ENCODE measurements at regions not wholly inside any gene's neighbourhood (a gene's known extent, or its start where the extent isn't known, plus 50 kb on each side); places are given as distances from the start of the nearest gene placed in this dataset.

DNA sequence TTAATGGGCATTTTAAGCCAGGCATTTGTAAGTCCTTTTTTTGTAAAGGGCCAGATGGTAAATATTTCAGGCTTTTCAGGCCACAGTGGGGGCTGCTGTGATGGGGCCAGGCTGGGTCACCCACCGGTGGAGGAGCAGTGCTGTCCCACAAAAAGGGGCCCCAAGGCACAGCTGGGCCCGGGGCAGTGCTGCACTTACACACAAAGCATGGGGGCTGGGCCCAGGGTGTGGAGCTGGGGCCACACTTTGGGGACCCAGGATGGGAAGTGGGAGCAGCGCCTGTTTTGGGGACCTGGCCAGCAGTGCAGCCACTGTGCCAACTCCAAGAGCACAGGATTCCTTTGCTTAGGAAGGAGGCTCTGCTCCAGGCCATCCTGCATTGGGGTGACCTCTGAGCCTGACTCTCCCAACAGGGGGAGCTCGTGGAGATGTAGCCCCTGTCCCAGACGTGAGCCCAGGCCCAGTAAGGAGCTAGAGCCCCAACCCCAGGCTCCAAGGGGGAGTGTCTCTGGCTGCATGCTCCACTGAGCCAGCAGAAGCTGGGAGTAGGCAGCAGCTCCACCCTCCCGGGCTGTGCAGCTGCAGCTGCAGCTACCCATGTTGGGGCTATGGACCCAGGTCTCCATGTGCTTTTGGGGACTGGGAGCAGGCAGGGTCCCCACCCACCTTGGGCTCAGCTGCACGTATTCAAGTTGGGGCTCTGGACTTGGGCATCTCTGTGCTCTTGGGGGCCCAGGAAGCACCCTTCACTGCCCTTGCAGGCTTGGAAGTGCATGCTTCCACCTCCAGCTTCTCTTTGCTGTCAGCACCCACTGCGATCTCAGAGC is 1036.5 kb upstream of the CNTNAP5 start:
- Histone ChIP-seq H3K4me1 (ENCODE audit: low read length) (no peaks in the 10 kb centered on the region), H3K27ac (ENCODE audit: low read length) (no peak overlapping the region), H3K4me2 (ENCODE audit: low read depth, low read length, poor library complexity, severe bottlenecking) (no peak overlapping the region), H2AFZ (ENCODE audit: low read length) (no peak overlapping the region), H4K20me1 (ENCODE audit: insufficient read depth, low read depth, low read length) (no peaks in the 10 kb centered on the region), H3K79me2 (ENCODE audit: low read length) (no peaks in the 10 kb centered on the region), H3K36me3 (ENCODE audit: insufficient read depth, low read length) (no peaks in the 10 kb centered on the region), H3K27me3 (ENCODE audit: low read length) (no peaks in the 10 kb centered on the region), H3K9me2 (replicated peaks; ENCODE audit: insufficient read depth, low read length) (no peaks in the 10 kb centered on the region), H3K4me3 (ENCODE audit: low read length) (no peak overlapping the region), H3K9me3 (ENCODE audit: low read length) (no peaks in the 10 kb centered on the region), H3K9ac (ENCODE audit: low read length) (no peak overlapping the region)
- DNase-seq: peak; percentile 41

DNA sequence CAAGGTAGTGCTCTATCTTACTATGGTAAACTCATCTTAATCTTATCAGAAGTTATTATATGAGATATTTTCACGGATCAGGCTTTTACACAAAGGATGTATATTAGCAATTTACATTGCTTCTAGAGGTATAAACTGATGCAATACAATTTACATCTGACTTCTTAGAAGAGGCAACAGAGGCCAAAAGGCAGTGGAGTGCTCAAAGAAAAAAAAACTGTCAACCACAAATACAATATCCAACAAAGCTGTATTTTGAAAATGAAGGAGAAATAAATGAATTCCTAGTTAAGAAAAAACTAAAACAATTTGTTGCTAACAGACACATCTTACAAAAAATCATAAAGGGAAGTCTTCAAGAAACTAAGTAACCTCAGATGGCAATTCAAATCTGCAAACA is 1031.5 kb upstream of the CNTNAP5 start:
- Histone ChIP-seq H3K9me3 (ENCODE audit: low read length) (no peaks in the 10 kb centered on the region), H3K27ac (ENCODE audit: low read length) (no peak overlapping the region), H3K4me3 (ENCODE audit: low read length) (no peak overlapping the region), H4K20me1 (ENCODE audit: insufficient read depth, low read depth, low read length) (no peaks in the 10 kb centered on the region), H3K27me3 (ENCODE audit: low read length) (no peaks in the 10 kb centered on the region), H3K9ac (ENCODE audit: low read length) (no peak overlapping the region), H3K36me3 (ENCODE audit: insufficient read depth, low read length) (no peaks in the 10 kb centered on the region), H3K4me2 (ENCODE audit: low read depth, low read length, poor library complexity, severe bottlenecking) (no peak overlapping the region), H3K4me1 (ENCODE audit: low read length) (no peaks in the 10 kb centered on the region), H3K9me2 (replicated peaks; ENCODE audit: insufficient read depth, low read length) (no peaks in the 10 kb centered on the region), H2AFZ (ENCODE audit: low read length) (no peak overlapping the region), H3K79me2 (ENCODE audit: low read length) (no peaks in the 10 kb centered on the region)
- no peak for DNase-seq

DNA sequence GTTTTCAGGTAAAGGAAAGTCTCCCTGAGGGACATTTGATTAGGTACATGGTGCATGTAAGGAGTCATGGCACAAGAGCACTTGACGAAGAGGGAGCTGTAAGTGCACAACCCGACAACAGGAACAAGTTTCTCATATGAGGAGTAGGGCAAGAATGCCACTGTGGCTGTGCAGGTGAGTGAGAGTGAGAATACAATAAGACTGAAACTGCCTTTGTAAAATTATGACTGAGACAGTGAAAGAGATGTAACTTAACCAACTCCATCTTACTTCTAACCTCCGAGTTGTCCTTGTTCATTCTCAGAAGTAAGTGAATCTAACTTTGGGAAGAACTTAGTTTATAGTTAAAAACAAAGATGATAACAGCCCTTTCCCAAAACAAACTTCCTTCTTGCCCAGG is 1025.8 kb upstream of the CNTNAP5 start:
- Histone ChIP-seq H2AFZ (ENCODE audit: low read length) (no peak overlapping the region), H3K9me2 (replicated peaks; ENCODE audit: insufficient read depth, low read length) (no peaks in the 10 kb centered on the region), H3K4me1 (ENCODE audit: low read length) (no peaks in the 10 kb centered on the region), H3K9ac (ENCODE audit: low read length) (no peak overlapping the region), H4K20me1 (ENCODE audit: insufficient read depth, low read depth, low read length) (no peaks in the 10 kb centered on the region), H3K4me2 (ENCODE audit: low read depth, low read length, poor library complexity, severe bottlenecking) (no peak overlapping the region), H3K27me3 (ENCODE audit: low read length) (no peaks in the 10 kb centered on the region), H3K79me2 (ENCODE audit: low read length) (no peaks in the 10 kb centered on the region), H3K9me3 (ENCODE audit: low read length) (no peaks in the 10 kb centered on the region), H3K36me3 (ENCODE audit: insufficient read depth, low read length) (no peaks in the 10 kb centered on the region), H3K4me3 (ENCODE audit: low read length) (no peak overlapping the region), H3K27ac (ENCODE audit: low read length) (no peak overlapping the region)
- peak; percentile 4 for DNase-seq

DNA sequence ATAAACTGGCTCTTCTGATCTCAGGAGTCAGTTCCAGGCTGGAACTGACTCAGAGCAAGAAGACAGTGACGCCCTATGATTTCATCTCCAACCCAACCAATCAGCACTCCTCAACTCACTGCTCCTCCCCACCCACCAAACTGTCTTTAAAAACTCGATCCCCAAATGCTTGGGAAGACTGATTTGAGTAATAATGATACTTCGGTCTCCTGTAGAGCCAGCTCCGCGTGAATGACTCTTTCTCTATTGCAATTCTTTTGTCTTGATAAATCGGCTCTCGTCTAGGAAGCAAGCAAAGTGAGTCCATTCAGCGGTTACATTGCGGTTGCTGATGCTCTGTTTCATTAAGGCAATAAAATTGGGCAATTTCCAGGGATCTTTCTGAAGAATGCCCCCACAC is 1025.3 kb upstream of the CNTNAP5 start:
- H3K9me2 ChIP-seq (replicated peaks; ENCODE audit: insufficient read depth, low read length): no peaks in the 10 kb centered on the region
- no peak overlapping the region for H2AFZ ChIP-seq (ENCODE audit: low read length)
- no peak overlapping the region for H3K4me2 ChIP-seq (ENCODE audit: low read depth, low read length, poor library complexity, severe bottlenecking)
- no peaks in the 10 kb centered on the region for H3K4me1 ChIP-seq (ENCODE audit: low read length)
- no peak overlapping the region for H3K9ac ChIP-seq (ENCODE audit: low read length)
- H4K20me1 ChIP-seq (ENCODE audit: insufficient read depth, low read depth, low read length): no peaks in the 10 kb centered on the region
- DNase-seq: peak; percentile 7
- no peak overlapping the region for H3K4me3 ChIP-seq (ENCODE audit: low read length)
- no peaks in the 10 kb centered on the region for H3K36me3 ChIP-seq (ENCODE audit: insufficient read depth, low read length)
- H3K9me3 ChIP-seq (ENCODE audit: low read length): no peaks in the 10 kb centered on the region; the same call in 1 of the 2 replicates
- no peak overlapping the region for H3K27ac ChIP-seq (ENCODE audit: low read length)
- no peaks in the 10 kb centered on the region for H3K27me3 ChIP-seq (ENCODE audit: low read length)
- no peaks in the 10 kb centered on the region for H3K79me2 ChIP-seq (ENCODE audit: low read length)

DNA sequence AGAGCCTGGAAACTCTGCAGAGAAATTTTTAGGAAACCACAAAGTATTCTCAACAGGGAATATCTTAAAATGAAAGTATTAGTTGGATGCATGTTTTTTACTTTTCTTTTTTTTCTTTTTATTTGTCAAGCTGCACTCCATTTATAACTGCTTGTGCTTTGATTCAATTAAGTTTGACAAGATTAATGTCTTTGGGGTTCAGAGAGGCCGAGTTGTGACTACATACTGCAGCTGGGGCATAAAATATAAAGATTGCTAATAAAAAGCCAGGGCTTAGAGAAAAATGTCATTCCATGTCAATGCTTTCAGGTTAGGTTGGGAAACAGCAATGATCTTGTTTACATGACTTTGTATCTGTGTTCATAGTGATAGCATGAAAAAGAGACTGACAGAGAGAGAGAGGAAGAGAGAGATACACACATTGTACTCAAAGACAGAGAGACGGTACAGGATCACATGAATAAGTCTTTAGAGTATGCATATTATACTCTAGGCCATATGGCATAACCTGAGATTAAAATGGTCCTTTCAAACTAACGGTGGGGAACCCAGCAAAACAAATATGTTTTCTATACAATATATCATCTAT is 1022.3 kb upstream of the CNTNAP5 start:
- no peaks in the 10 kb centered on the region for H4K20me1 ChIP-seq (ENCODE audit: insufficient read depth, low read depth, low read length)
- H3K4me3 ChIP-seq (ENCODE audit: low read length): no peak overlapping the region
- no peaks in the 10 kb centered on the region for H3K9me2 ChIP-seq (replicated peaks; ENCODE audit: insufficient read depth, low read length)
- no peak overlapping the region for H3K4me2 ChIP-seq (ENCODE audit: low read depth, low read length, poor library complexity, severe bottlenecking)
- no peak overlapping the region for H3K27ac ChIP-seq (ENCODE audit: low read length)
- H3K79me2 ChIP-seq (ENCODE audit: low read length): no peaks in the 10 kb centered on the region
- DNase-seq: peak; percentile 33
- H3K9ac ChIP-seq (ENCODE audit: low read length): no peak overlapping the region
- H2AFZ ChIP-seq (ENCODE audit: low read length): no peak overlapping the region
- H3K9me3 ChIP-seq (ENCODE audit: low read length): peaks cover 20% of the 10 kb centered on the region
- no peaks in the 10 kb centered on the region for H3K27me3 ChIP-seq (ENCODE audit: low read length)
- H3K4me1 ChIP-seq (ENCODE audit: low read length): no peaks in the 10 kb centered on the region
- no peaks in the 10 kb centered on the region for H3K36me3 ChIP-seq (ENCODE audit: insufficient read depth, low read length)

DNA sequence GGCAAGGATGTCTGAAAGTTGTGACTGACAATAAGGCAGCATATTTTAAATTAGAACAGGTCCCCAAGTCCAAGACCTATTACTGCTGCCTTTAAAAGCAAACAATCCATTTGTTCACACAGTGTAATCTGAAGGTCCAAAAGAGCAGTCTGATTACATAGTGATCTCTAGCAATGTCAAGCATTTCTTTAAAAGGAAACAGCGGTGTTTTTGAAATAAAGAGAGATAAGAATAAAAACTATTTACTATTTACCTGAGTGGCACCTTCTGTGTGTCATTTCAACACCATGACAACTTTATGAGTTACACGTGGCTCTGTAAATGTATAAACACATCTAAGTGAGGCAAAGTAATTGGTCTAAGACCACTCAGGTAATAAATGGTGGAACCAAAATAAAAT is 1009.9 kb upstream of the CNTNAP5 start:
- Histone ChIP-seq H3K9me2 (replicated peaks; ENCODE audit: insufficient read depth, low read length) (no peaks in the 10 kb centered on the region), H3K9ac (ENCODE audit: low read length) (no peak overlapping the region), H2AFZ (ENCODE audit: low read length) (no peak overlapping the region), H4K20me1 (ENCODE audit: insufficient read depth, low read depth, low read length) (no peaks in the 10 kb centered on the region), H3K36me3 (ENCODE audit: insufficient read depth, low read length) (no peaks in the 10 kb centered on the region), H3K4me1 (ENCODE audit: low read length) (no peaks in the 10 kb centered on the region), H3K27me3 (ENCODE audit: low read length) (0 out of 2 replicates have a peak, but pooled peaks cover 2% of the 10 kb centered on the region), H3K9me3 (ENCODE audit: low read length) (no peaks in the 10 kb centered on the region), H3K4me2 (ENCODE audit: low read depth, low read length, poor library complexity, severe bottlenecking) (no peak overlapping the region), H3K27ac (ENCODE audit: low read length) (no peak overlapping the region), H3K79me2 (ENCODE audit: low read length) (no peaks in the 10 kb centered on the region), H3K4me3 (ENCODE audit: low read length) (no peak overlapping the region)
- peak; percentile 27 for DNase-seq

DNA sequence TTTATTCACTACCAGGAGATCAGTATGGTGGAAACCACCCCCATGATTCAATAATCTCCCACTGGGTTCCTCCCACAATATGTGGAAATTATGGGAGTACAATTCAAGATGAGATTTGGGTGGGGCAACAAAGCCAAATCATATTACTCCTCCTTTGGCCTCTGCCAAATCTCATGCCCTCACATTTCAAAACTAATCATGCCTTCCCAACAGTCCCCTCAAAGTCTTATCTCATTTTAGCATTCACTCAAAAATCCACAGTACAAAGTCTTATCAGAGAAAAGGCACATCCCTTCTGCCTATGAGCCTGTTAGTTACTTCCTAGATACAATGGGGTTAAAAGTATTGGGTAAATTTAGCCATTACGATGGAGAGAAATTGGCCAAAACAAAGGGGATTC is 989.5 kb upstream of the CNTNAP5 start:
- H3K9ac ChIP-seq (ENCODE audit: low read length): no peak overlapping the region
- H3K9me2 ChIP-seq (replicated peaks; ENCODE audit: insufficient read depth, low read length): no peaks in the 10 kb centered on the region

DNA sequence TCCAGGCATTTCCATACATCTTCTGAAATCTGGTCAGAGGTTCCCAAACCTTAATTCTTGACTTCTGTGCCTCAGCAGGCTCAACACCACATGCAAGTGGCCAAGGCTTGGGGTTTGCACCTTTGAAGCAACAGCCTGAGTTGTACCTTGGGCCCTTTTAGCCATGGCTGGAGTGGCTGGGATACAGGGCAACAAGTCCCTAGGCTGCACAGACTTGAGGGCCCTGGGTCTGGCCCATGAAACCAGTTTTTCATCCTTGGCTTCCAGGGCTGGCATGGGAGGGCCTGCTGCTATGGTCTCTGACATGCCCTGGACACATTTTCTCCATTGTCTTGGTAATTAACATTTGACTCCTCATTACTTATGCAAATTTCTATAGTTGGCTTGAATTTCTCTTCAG is 988.8 kb upstream of the CNTNAP5 start:
- H2AFZ ChIP-seq (ENCODE audit: low read length): no peak overlapping the region
- H4K20me1 ChIP-seq (ENCODE audit: insufficient read depth, low read depth, low read length): no peaks in the 10 kb centered on the region
- no peaks in the 10 kb centered on the region for H3K79me2 ChIP-seq (ENCODE audit: low read length)
- no peak overlapping the region for H3K9ac ChIP-seq (ENCODE audit: low read length)
- H3K4me1 ChIP-seq (ENCODE audit: low read length): no peaks in the 10 kb centered on the region
- no peak overlapping the region for H3K4me3 ChIP-seq (ENCODE audit: low read length)
- H3K27me3 ChIP-seq (ENCODE audit: low read length): no peaks in the 10 kb centered on the region
- DNase-seq: no peak
- H3K4me2 ChIP-seq (ENCODE audit: low read depth, low read length, poor library complexity, severe bottlenecking): no peak overlapping the region
- no peaks in the 10 kb centered on the region for H3K36me3 ChIP-seq (ENCODE audit: insufficient read depth, low read length)
- no peaks in the 10 kb centered on the region for H3K9me2 ChIP-seq (replicated peaks; ENCODE audit: insufficient read depth, low read length)
- H3K27ac ChIP-seq (ENCODE audit: low read length): no peak overlapping the region
- no peaks in the 10 kb centered on the region for H3K9me3 ChIP-seq (ENCODE audit: low read length)

More for the DNA sequence above, 989.5 kb upstream of the CNTNAP5 start:
- no peaks in the 10 kb centered on the region for H3K36me3 ChIP-seq (ENCODE audit: insufficient read depth, low read length)
- H3K4me1 ChIP-seq (ENCODE audit: low read length): no peaks in the 10 kb centered on the region
- H3K27ac ChIP-seq (ENCODE audit: low read length): no peak overlapping the region
- H3K4me3 ChIP-seq (ENCODE audit: low read length): no peak overlapping the region
- H4K20me1 ChIP-seq (ENCODE audit: insufficient read depth, low read depth, low read length): no peaks in the 10 kb centered on the region
- no peak overlapping the region for H3K4me2 ChIP-seq (ENCODE audit: low read depth, low read length, poor library complexity, severe bottlenecking)
- H3K79me2 ChIP-seq (ENCODE audit: low read length): no peaks in the 10 kb centered on the region
- H3K27me3 ChIP-seq (ENCODE audit: low read length): no peaks in the 10 kb centered on the region
- no peak for DNase-seq
- no peaks in the 10 kb centered on the region for H3K9me3 ChIP-seq (ENCODE audit: low read length)
- H2AFZ ChIP-seq (ENCODE audit: low read length): no peak overlapping the region
